GM10248 (cell line): ENCODE measurements at regions not wholly inside any gene's neighbourhood (a gene's known extent, or its start where the extent isn't known, plus 50 kb on each side); places are given as distances from the start of the nearest gene placed in this dataset.
"Not testable (repeated sequence)": the region's sequence is repeated elsewhere in the genome, so short reads cannot be mapped to it uniquely, and the experiment has no call there.

Experiments
- CTCF ChIA-PET: fragments of 300-600 bp; sonication (Branson Sonifier 250); formaldehyde crosslinking; extraction: SDS; loops from one replicate; lab custom pipeline; 2021; ENCODE audit warnings: antibody characterized with exemption; lab: Yijun Ruan, JAX
- POLR2A ChIA-PET: fragments of 350-650 bp; sonication (Branson Sonifier 250); formaldehyde crosslinking; extraction: SDS; loops from one replicate; lab custom pipeline; 2020; ENCODE audit warnings: antibody characterized with exemption; lab: Yijun Ruan, JAX
- DNase-seq: peaks from one replicate; pipeline ENCODE4 v3.0.0; 2012; ENCODE audit errors: extremely low spot score
- TF ChIP-seq, protein P1 (sequence below): IDR thresholded peaks from 2 replicates; pipeline ENCODE4 v1.5.1; 2012; ENCODE audit warnings: mild to moderate bottlenecking, low read depth; ENCODE audit errors: extremely low read depth, missing control alignments, control extremely low read depth

DNA sequence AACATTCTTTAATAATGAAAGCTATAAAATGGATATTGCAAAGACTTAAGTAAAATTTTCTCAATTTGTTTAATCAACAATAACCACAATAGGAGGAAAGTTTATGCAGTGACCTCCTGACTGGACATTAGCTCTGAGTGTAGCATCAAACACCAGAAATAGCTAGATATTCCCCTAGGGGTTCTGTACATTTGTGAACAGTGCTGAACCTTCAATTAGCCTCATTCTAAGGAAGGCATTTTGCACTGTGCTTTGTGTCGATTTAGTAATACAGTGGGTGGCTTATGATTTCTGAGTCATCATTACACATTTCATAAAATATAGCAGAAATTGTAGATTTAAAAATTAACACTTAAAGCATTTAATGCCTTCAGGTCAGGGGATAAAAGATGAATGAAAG, 367.3 kb upstream of the PCDH15 start:
- TF ChIP-seq, protein P1, sequence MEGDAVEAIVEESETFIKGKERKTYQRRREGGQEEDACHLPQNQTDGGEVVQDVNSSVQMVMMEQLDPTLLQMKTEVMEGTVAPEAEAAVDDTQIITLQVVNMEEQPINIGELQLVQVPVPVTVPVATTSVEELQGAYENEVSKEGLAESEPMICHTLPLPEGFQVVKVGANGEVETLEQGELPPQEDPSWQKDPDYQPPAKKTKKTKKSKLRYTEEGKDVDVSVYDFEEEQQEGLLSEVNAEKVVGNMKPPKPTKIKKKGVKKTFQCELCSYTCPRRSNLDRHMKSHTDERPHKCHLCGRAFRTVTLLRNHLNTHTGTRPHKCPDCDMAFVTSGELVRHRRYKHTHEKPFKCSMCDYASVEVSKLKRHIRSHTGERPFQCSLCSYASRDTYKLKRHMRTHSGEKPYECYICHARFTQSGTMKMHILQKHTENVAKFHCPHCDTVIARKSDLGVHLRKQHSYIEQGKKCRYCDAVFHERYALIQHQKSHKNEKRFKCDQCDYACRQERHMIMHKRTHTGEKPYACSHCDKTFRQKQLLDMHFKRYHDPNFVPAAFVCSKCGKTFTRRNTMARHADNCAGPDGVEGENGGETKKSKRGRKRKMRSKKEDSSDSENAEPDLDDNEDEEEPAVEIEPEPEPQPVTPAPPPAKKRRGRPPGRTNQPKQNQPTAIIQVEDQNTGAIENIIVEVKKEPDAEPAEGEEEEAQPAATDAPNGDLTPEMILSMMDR: no peak
- CTCF ChIA-PET: interaction anchor here (0.8 to 1.3 kb wide), 3 partner anchors 10 to 21 kb away, joined by 3 to 5 read pairs (median 3); no protein-coding TSS in a partner anchor
- POLR2A ChIA-PET: no interaction called here

DNA sequence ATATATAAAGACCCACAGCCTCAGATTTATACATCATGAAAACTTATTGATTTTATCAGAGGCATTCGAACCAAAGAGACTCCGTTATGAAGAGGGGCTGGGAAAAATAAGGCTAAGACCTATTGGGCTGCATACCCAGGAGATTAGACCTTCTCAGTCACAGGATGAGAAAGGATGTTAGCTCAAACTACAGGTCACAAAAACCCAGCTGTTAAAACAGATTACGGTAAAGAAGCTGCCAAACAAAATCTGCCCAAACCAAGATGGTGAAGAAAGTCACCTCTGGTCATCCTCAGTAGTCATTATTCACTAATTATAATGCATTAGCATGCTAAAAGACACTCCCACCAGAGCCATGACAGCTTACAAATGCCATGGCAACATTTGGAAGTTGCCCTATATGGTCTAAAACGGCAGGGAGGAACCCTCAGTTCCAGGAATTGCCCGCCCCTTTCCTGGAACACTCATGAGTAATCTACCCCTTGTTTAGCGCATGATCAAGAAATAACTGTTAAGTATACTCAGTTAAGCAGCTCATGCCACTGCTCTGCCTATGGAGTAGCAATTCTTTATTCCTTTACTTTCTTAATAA, 362.5 kb upstream of the PCDH15 start:
- POLR2A ChIA-PET: no interaction called here
- TF ChIP-seq, protein P1: no peak
- CTCF ChIA-PET: no interaction called here
- no peak for DNase-seq

More for the DNA sequence above, 367.3 kb upstream of the PCDH15 start:
- DNase-seq: no peak

DNA sequence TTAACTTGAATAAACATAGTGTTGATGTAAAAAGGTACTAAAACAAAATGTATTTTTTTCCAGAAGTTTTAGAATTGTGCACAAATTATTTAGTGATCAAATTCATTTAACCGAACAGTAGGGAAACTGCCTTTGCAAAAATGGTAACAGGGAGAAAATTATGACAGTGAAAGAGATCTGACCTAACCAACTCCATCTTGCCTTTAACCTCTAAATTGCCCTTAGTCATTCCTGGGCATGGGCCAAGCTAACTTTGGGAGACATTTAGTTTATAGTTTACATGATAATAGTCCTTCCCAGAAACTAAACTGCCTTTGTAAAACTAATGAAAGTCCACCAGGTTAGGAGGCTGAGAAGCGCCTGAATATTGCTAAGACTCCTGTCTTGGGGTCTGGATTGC, 361.3 kb upstream of the PCDH15 start:
- CTCF ChIA-PET, DNase-seq, POLR2A ChIA-PET: not testable (repeated sequence)

- DNase-seq: no peak
- ChIA-PET CTCF (no interaction called here), POLR2A (no interaction called here)
- TF ChIP-seq, protein P1: no peak
Measured at GRCh38 chr10:55160655-55161283, 359.7 kb upstream of the PCDH15 start.

GRCh38 chr10:55158633-55159032, 357.6 kb upstream of the PCDH15 start:
- ChIA-PET POLR2A (no interaction called here), CTCF (interaction anchor here (1.0 to 1.3 kb wide), 2 partner anchors 9 to 20 kb away, joined by 3 to 4 read pairs; no protein-coding TSS in a partner anchor)
- no peak for DNase-seq
- TF ChIP-seq, protein P1: no peak

DNA sequence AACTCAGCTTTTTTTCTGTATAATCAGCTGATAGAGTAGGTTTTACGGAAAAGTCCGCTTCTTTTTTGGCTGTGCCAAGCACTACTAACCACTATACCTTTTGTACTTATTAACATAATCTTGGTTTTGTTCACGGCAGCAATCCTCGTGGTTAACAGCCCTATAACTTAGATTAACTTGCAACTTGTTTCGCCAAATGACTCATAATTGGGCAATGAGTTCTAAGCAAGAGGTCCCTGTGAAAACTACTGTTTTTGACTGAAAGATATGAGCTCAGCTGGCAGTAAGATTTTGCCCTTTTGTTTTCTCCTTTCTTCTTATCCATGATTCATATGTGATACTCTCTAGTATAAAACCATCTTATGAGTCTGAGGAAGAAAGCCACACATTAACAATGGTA, 345.0 kb upstream of the PCDH15 start:
- DNase-seq: no peak
- ChIA-PET POLR2A (no interaction called here), CTCF (interaction anchor here (1.3 kb wide), 1 partner anchor 10 kb away, joined by 3 read pairs; no protein-coding TSS in a partner anchor)
- TF ChIP-seq, protein P1: no peak

DNA sequence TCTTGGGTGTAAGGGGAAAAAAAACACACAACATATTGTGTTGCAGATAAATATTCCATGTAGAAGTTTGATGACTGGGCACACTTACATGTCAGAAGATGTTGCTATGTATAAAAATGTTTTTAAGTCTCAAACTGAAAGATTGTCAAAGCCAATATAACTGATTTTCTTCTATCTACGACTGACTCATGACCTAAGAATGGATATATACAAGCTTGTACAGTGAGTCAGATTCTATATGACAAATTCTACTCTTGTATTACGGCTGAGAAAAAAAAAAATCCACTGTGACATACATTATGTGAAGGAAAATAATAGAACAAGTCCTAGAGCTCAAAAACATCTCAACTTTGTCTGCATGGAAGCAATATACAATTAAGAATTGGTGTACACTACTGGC, 343.0 kb upstream of the PCDH15 start:
- no peak for DNase-seq
- ChIA-PET CTCF (no interaction called here), POLR2A (no interaction called here)
- TF ChIP-seq, protein P1: no peak
